ENCODE measurements at regions not wholly inside any gene's neighbourhood (a gene's known extent, or its start where the extent isn't known, plus 50 kb on each side); places are given as distances from the start of the nearest gene placed in this dataset.

DNA sequence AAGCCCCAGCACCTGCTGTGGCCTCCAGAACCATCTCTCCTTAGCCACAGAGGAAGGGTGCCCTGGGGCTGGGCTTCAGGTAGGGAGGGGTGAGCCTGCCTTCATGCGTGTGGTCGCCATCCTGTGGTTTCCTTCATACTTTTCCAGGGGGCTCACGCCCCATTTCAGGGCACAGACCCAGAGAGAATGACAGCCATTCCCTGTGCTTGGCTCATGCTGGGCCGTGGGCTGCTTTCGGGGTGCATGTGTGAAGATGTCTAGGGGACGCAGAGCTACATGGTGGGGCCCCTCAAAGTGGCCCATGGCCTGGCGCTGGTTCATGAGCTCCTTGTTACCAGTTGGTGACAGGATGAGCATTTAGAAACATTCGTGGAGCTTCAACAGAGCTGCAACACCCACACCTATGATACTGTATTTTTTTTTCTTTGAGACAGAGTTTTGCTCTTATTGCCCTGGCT, 190.3 kb upstream of the SLC24A3 start:
- TF ChIP-seq, protein P1, sequence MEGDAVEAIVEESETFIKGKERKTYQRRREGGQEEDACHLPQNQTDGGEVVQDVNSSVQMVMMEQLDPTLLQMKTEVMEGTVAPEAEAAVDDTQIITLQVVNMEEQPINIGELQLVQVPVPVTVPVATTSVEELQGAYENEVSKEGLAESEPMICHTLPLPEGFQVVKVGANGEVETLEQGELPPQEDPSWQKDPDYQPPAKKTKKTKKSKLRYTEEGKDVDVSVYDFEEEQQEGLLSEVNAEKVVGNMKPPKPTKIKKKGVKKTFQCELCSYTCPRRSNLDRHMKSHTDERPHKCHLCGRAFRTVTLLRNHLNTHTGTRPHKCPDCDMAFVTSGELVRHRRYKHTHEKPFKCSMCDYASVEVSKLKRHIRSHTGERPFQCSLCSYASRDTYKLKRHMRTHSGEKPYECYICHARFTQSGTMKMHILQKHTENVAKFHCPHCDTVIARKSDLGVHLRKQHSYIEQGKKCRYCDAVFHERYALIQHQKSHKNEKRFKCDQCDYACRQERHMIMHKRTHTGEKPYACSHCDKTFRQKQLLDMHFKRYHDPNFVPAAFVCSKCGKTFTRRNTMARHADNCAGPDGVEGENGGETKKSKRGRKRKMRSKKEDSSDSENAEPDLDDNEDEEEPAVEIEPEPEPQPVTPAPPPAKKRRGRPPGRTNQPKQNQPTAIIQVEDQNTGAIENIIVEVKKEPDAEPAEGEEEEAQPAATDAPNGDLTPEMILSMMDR (IDR thresholded peaks at IDR 0.05): no peak
- TF ChIP-seq POLR2A (IDR thresholded peaks at IDR 0.05) (no peak), POLR2AphosphoS5 (IDR thresholded peaks at IDR 0.05) (no peak), EP300 (IDR thresholded peaks at IDR 0.05) (no peak)
